GM12873 (cell line): ENCODE measurements at regions not wholly inside any gene's neighbourhood (a gene's known extent, or its start where the extent isn't known, plus 50 kb on each side); places are given as distances from the start of the nearest gene placed in this dataset.

Experiments
- TF ChIP-seq, protein P1 (sequence below): IDR thresholded peaks from 2 replicates; pipeline ENCODE4 v1.5.1; 2012; ENCODE audit warnings: low read depth, mild to moderate bottlenecking, moderate library complexity, low read length, control low read depth; ENCODE audit not compliant: insufficient read depth; ENCODE audit errors: missing control alignments

DNA sequence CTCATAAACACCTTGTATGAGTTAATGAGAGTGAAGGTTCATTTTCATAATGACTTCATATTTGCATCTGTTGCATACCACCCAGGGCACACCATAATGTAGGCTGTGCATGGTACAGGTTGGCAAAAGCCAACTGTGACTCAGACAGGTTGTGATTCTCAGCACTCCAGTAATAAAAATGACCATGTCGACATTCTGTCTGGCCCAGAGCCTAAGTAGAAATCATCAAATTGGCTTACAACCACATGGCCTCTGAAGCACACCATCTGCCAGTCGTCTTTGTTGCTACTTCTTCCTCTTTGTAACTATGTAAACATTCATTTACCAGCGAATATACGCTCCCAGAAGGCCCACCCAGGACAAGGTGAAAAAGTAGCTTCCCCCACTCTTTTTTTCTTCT lies 459.5 kb downstream of the GASK1B start:
- TF ChIP-seq, protein P1, sequence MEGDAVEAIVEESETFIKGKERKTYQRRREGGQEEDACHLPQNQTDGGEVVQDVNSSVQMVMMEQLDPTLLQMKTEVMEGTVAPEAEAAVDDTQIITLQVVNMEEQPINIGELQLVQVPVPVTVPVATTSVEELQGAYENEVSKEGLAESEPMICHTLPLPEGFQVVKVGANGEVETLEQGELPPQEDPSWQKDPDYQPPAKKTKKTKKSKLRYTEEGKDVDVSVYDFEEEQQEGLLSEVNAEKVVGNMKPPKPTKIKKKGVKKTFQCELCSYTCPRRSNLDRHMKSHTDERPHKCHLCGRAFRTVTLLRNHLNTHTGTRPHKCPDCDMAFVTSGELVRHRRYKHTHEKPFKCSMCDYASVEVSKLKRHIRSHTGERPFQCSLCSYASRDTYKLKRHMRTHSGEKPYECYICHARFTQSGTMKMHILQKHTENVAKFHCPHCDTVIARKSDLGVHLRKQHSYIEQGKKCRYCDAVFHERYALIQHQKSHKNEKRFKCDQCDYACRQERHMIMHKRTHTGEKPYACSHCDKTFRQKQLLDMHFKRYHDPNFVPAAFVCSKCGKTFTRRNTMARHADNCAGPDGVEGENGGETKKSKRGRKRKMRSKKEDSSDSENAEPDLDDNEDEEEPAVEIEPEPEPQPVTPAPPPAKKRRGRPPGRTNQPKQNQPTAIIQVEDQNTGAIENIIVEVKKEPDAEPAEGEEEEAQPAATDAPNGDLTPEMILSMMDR = no peak

DNA sequence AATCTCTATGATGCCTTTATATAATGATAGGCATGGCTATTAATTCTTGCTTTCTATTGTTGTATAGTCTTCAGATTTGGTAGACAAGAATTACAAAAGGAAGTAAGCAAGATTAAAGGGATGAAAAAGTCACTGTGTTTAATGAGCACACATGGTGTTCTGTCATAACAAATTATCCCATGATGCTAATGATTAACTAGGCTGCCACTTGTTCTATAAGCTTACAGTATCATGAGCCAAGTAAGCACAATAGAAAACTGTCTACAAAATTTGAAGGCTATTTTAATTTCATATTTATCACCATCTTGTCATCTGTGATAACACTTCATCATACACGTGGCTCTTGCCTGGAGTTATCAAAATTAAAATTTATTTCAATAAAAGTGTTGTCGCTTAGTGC lies 466.7 kb downstream of the GASK1B start:
- TF ChIP-seq, protein P1 = no peak

DNA sequence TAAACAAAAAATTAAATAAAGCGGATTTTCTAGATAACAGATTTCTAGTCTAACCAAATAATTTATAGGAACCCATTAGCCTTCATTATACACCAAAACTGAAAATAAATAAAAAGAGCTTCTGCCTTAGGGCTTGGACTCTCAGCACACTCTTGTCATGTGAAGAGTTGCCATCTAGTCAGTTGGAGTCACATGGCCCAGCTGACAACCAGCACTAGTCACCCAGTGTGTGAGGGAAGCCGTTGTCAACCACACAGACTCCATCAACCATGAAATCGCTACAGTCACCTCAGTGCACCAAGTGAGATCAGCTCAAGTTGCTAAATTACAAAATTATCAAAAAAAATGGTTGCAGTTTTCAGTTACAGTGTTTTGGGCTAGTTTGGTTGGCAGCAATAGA lies 470.0 kb downstream of the GASK1B start:
- TF ChIP-seq, protein P1 = no peak

DNA sequence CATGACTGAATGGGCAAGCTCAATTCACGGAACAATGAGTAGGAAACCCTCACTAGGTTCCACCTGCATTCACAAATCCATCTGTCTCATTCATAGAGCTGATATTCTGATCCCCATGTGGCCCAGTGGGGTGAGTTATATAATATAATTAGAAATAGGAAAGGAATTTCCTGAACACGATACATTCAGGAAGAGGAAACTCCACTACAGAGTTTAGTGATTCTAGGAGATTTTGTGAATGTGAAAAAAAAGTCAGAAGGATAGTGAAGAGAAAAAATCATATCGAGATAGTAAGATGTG lies 471.2 kb downstream of the GASK1B start:
- TF ChIP-seq, protein P1 = no peak

DNA sequence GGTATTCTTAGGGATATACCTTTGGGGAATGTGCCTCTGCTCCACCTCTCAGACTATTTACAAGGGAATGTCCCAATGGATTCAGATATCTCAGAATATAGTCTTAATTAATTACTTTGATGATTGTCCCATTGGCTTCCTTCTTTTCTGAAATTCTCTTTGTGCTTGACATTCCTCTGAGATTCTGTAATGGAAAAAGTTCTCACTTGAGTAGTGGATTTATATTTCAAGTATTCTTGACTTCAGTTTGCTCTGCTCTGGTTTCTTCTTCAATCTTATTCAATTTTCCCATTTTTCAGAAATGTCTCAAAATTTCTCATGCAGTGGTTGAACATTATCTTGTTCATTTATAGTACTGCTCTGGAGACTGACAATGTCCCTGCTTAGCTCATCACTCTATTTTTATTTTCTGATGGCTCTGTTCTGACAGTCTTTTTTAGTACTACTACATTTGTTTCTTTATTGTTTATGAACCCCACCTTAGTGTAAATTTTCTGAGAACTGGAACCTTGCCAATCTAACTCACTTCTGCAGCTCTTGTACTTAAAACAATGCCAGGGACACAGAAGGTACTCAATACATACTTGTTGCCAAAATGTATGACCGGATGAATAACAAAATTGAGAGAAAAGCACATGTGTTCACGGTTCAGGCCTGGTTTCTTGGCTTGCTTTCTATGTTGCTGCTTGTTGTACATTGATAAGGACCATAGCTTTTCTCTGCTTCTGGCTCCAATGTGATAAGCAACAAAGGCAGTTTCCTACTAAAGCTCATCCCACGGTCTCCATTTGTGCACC lies 471.7 kb downstream of the GASK1B start:
- TF ChIP-seq, protein P1 = no peak

DNA sequence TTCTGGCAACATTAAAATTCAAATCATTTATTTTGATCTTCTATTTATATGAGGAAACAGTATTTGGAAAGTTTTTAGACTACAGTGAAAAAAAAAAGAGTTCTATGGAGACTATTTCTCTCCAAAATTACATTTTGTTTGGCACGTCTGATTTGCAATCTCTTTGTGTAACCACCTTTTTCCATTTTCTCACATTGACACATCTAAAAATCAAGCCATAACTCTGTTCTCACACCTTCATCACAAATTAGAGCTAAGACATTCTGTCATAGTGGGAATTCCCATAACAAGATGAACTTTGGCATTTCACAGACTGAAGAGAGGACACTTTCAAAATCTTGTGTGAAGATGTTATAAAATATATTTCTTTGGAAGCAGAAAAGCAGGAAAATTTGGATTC lies 468.9 kb downstream of the GRIA2 start:
- TF ChIP-seq, protein P1 = no peak

DNA sequence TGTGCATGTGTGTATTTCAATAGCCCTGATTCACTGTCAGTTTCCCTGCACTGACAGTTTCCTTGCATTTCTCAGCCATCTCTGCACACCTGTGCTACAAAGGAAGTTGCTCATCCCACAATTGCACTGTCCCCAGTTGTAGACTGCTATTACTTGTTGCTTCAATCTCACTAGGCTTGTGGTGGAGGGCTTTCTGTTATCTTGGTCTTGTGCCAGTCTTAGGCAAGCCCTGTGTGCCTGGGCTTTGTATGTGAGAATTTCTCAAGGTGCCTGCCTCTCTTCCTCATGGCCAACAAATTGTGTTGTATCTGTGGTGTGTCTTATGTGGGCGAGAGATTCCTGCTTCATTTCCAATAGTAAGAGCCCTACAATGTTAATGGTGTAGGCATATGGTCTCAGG lies 467.4 kb downstream of the GRIA2 start:
- TF ChIP-seq, protein P1 = no peak
